NCI-H2227 (cell line): ENCODE measurements at regions not wholly inside any gene's neighbourhood (a gene's known extent, or its start where the extent isn't known, plus 50 kb on each side); places are given as distances from the start of the nearest gene placed in this dataset.

Experiments
- DNase-seq: peaks from one replicate; lab custom pipeline; 2025; ENCODE audit not compliant: unreplicated experiment; lab: John Stamatoyannopoulos, UW

- no peak for DNase-seq
Measured at GRCh38 chr6:90803956-90804355, 217.1 kb upstream of the MAP3K7 start.

GRCh38 chr6:90795078-90795477 lies 208.2 kb upstream of the MAP3K7 start:
- DNase-seq, result no peak

DNA sequence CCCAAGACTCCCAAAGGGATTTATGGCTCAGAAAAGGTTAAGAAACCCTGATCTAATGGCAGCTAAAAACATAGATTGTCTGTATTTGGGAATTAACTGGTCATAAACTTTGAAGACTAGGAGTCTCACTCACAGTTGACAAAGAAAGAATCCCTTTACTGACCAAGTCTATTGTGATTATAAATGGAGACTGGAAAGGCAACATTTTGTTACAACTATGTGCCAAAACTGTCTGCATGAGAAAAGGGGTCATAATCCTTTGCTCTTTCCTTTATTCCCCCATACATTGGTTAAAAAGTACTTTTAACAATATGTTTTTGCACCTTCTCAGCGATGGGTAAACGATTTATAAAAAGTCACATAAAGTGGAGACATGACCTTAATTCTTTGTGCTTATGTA lies 206.9 kb upstream of the MAP3K7 start:
- no peak for DNase-seq

- no peak for DNase-seq
Measured at GRCh38 chr6:90790696-90791095, 203.8 kb upstream of the MAP3K7 start.

GRCh38 chr6:90790058-90790457 lies 203.2 kb upstream of the MAP3K7 start:
- no peak for DNase-seq

DNA sequence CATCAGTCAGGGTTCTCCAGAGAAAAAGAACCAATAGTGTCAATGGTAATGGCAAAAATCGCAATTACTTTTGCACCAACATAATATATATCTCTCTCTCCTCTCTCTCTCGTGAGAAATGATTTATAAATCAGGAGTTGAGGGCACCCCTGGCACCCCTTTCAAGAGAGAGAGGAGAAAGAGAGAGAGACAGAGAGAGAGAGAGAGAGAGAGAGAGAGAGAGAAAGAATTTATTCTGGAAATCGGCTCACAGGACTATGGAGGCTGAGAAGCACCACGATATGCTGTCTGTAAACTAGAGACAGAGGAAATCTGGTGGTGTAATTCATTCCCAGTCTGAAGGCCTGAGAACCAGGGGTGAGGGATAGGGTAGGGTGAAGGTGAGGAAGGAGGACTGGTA lies 201.9 kb upstream of the MAP3K7 start:
- DNase-seq, result no peak

DNA sequence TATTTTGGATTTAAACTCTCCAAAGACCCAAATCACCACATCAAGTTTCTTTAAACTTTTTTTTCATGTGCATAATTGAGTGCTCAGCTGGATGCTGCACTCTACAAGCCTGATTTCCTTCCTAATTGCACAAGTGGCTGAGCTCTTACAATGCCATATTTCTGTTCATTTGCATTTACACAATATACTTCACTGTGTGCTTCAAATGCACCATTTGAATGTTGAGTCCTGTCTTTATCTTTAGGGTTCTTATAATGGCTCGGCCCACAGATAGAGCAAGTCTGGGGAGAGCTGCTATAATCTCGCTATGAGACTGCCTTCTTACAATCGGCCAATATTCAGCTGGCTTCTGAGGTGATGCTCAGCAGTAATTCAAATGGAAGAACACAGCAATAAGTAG lies 200.6 kb upstream of the MAP3K7 start:
- no peak for DNase-seq

GRCh38 chr6:90780778-90781177 lies 193.9 kb upstream of the MAP3K7 start:
- DNase-seq, result no peak

DNA sequence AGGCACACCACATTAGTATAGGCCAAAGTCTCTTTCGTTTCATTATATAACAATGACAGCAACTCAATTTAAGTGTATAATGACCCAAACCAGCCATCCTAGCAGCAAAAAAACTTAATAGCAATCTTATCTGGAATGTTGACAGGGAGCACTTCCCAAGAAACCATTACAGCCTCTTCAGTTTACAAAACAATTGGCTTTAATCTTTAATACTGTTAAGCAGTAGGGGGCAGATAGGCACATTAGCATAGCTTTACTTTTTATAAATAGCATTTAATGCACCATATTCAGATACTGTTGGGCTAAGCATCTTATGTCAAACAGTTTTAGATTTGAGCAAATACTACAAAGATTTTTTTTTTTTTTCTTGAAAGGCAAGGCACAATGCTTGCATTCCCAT lies 193.3 kb upstream of the MAP3K7 start:
- DNase-seq, result no peak

DNA sequence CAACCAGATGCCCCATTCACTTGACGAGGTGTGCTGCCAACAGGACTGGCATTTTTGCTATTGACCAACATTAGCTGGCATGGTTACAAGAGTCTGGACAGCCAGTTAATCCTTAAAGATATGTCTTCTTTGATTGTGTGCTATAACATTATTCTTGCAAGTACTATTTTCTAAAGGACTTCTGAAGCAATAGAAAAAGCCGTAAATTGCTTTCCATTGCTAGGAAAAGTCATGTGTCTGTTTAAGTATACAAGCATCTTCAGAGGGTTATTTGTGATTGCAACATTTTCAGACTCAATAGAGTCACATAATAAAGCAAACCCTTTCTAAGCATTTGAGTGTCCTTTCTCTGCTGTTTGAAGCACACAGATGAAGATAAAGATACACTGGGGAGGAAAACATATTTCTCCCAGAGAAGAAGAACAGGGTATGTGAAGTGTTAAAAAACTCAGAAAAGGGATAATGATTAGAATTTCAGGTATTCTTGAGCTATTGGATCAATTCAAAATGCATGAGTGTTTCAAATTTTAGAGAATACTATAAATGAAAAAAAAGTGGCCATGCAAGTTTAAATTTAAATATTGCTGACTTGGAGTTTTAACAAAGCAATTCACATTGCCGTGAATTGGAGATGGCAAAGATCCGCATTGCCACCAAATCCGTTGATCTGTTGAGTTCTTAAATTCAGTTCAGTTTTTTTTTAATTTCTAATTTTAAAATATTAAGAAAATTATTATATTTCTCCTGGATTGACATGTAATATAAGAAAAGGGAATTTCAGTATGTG lies 191.7 kb upstream of the MAP3K7 start:
- no peak for DNase-seq

DNA sequence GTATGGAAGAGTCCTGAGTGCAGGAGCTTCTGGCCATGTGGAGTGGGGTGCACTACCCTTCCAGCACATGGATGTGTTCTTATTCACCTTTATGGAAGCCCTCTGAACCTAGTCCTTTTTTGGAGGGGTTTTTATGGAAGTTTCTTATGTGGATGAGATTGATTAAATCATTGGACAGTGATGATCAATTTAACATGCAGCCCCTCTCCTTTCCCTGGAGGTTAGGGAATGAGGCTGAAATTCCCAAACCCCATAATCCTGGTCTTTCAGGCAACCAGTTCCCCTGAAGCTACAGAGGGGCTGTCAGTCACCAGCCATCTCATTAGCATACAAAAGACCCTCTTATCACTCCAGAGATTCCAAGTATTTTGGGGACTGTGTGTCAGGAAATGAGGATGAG lies 183.9 kb upstream of the MAP3K7 start:
- DNase-seq, result no peak

- no peak for DNase-seq
Measured at GRCh38 chr6:90765895-90766294, 179.0 kb upstream of the MAP3K7 start.

GRCh38 chr6:90765491-90765890 lies 178.6 kb upstream of the MAP3K7 start:
- DNase-seq, result no peak

DNA sequence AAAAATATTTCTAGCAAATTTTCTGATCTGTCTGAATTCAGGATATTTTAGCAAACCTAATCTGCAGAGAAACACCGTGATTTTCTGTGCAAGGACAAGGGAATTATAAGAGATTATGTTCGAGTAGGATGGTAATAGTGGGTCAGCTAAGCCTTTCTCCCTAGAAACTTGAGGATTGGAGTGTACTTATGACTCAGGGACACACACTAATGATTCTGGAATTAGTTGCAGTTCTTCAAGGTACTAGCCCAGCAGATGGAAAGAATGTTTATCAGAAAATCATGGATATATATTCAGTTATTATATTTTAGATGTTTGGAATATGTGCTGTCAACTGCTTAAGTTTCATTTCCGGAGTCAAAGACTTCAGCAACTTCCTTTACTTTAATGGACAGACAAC lies 177.1 kb upstream of the MAP3K7 start:
- DNase-seq, result no peak

DNA sequence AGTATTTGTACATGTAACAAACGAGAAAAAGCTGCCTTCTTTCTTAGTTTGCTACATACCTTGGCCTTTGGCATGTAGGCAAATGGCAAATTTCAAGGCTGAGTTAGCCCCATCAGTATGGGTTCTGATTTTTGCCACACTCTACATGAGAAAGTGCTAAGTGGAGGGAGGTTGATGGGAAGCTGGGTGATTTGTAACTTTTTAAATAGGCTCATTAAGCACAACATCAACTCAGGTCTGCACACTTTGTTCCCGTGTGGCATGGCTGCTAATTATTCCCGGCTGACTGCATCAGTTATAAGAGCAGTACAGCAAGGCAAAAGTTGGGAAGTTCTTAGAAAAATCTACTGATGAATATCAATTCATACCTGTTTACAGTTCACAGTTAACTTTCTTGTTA lies 172.8 kb upstream of the MAP3K7 start:
- DNase-seq, result no peak

GRCh38 chr6:90758741-90759140 lies 171.9 kb upstream of the MAP3K7 start:
- no peak for DNase-seq

DNA sequence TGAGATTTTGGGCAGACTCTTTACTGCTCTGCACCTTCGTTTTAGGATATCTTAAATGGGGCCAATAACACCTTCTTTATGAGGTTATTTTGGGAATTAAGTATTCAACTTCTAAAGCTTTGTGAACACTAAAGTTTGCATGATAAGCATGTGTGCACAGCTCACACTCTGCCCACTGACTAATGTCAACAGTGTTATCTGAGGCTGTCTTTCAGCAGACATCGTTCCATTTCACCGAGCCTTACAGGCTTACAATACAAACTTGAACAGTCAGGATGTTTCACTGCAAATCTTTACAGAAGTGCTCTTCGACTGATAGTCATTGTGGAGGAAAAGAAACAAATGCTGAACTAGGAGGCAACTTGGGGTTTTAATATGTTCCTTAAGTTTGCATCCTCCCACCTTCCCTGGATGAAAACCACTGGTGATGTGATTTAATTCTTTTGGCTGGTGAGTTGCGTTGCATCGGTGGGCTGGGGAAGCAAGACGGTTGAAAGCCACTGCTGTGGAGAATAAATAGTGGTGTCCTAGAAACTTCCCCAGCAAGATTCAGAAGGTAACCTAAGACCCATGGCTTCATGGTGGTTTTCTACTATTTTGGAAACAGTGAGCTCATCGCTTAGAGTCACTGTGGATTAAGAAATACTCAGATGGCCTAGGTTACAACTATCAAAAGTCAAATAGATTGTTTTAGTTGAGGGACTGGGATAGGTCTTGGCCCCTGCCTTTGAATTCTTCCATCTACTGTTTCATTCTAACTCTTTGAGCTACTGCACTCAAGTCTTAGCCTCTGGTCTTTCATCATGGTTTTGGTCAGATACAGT lies 167.2 kb upstream of the MAP3K7 start:
- no peak for DNase-seq

DNA sequence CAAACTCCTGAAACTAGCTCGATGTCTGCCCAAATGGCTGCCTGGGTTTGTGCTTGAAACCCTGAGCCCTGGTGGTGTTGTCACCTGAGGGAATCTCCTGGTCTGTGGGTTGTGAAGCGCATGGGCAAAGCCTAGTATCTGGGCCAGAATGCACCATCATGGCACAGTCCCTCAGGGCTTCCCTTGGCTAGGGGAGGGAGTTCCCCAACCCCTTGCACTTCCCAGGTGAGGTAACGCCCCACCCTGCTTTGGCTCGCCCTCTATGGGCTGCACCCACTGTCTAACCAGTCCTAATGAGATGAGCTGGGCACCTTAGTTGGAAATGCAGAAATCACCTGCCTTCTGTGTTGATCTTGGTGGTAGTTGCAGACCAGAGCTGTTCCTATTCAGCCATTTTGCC lies 152.9 kb upstream of the MAP3K7 start:
- DNase-seq, result no peak

- no peak for DNase-seq
Measured at GRCh38 chr6:90739339-90739738, 152.5 kb upstream of the MAP3K7 start.

DNA sequence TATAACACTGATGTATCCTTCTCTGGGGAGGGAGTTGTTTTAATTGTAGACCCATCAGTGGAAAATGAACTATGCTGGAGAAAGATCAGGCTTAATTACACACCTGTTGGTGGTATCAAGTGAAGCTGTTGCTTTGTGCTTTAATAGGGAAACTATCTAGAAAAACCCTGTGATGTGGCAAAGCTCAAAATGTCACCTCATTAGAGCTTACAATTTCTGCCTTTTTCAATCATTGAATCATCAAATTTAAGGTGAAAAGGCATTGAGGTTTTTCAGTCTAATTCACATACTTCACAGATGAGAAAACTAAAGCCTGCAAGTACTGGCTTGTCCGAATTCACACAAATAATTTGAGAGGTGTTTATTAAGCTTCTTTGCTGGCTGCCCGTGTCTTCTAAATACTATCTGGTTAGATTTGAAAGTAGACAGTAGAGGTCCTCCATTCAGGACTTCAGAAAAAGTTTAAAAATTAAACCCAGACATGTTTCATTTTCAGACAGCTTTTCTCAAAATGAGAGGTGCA lies 143.3 kb upstream of the MAP3K7 start:
- DNase-seq, result no peak

DNA sequence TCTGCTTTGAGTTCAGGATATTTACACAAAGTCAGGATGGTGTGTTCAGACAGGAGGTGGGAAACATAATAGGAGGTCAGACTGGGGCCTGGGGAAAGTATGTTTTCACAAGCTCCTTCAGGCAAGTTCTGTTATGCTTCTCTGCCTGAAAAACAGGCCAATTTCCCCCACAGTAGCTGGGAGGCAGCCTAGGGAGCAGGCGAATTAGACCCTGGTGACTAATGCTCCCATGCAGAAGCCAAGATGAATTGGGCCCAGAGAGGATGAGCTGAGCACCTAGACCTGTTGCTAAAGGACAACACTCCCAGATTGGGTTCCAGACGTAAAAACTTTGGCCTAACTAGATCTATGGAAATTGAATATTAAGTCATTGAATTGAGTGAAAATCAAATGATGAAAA lies 142.2 kb upstream of the MAP3K7 start:
- no peak for DNase-seq

- no peak for DNase-seq
Measured at GRCh38 chr6:90722648-90723047, 135.8 kb upstream of the MAP3K7 start.
